ENCODE measurements at regions not wholly inside any gene's neighbourhood (a gene's known extent, or its start where the extent isn't known, plus 50 kb on each side); places are given as distances from the start of the nearest gene placed in this dataset.

- Mint-ChIP-seq H3K27ac (no peak overlapping the region), H3K27me3 (peaks cover 12% of the 10 kb centered on the region), H3K9me3 (ENCODE audit: low read depth) (no peaks in the 10 kb centered on the region), H3K4me1 (ENCODE audit: low read depth) (peaks cover 3% of the 10 kb centered on the region), H3K4me3 (ENCODE audit: low read depth) (no peak overlapping the region), H3K36me3 (ENCODE audit: insufficient read depth) (no peaks in the 10 kb centered on the region)
- no peak for TF ChIP-seq CTCF (IDR thresholded peaks at IDR 0.05; ENCODE audit: unreplicated experiment)
- DNase-seq (ENCODE audit: low spot score, unreplicated experiment): no peak
These were observed 196.6 kb upstream of the HEY2 start for GRCh38 chr6:125552819-125553218.

- TF ChIP-seq CTCF (IDR thresholded peaks at IDR 0.05; ENCODE audit: unreplicated experiment): no peak
- Mint-ChIP-seq H3K4me1 (ENCODE audit: low read depth) (peaks cover 5% of the 10 kb centered on the region), H3K27me3 (peaks cover 9% of the 10 kb centered on the region), H3K4me3 (ENCODE audit: low read depth) (no peak overlapping the region), H3K36me3 (ENCODE audit: insufficient read depth) (no peaks in the 10 kb centered on the region), H3K9me3 (ENCODE audit: low read depth) (no peaks in the 10 kb centered on the region), H3K27ac (no peak overlapping the region)
- no peak for DNase-seq (ENCODE audit: low spot score, unreplicated experiment)
These were observed 195.0 kb upstream of the HEY2 start for GRCh38 chr6:125554456-125554855.

GRCh38 chr6:125558241-125558843 lies 191.1 kb upstream of the HEY2 start:
- Mint-ChIP-seq H3K36me3 (ENCODE audit: insufficient read depth) (no peaks in the 10 kb centered on the region), H3K27ac (no peak overlapping the region)
- TF ChIP-seq CTCF (IDR thresholded peaks at IDR 0.05; ENCODE audit: unreplicated experiment): no peak

GRCh38 chr6:125558907-125559306 lies 190.5 kb upstream of the HEY2 start:
- H3K4me3 Mint-ChIP-seq (ENCODE audit: low read depth): no peak overlapping the region
- TF ChIP-seq CTCF (IDR thresholded peaks at IDR 0.05; ENCODE audit: unreplicated experiment): no peak
- no peaks in the 10 kb centered on the region for H3K36me3 Mint-ChIP-seq (ENCODE audit: insufficient read depth)
- no peak overlapping the region for H3K27ac Mint-ChIP-seq
- no peaks in the 10 kb centered on the region for H3K27me3 Mint-ChIP-seq
- DNase-seq (ENCODE audit: low spot score, unreplicated experiment): no peak
- H3K9me3 Mint-ChIP-seq (ENCODE audit: low read depth): no peaks in the 10 kb centered on the region
- H3K4me1 Mint-ChIP-seq (ENCODE audit: low read depth): peaks cover 4% of the 10 kb centered on the region

More at GRCh38 chr6:125558241-125558843, 191.1 kb upstream of the HEY2 start:
- DNase-seq (ENCODE audit: low spot score, unreplicated experiment): no peak
- no peaks in the 10 kb centered on the region for H3K9me3 Mint-ChIP-seq (ENCODE audit: low read depth)
- H3K4me1 Mint-ChIP-seq (ENCODE audit: low read depth): peaks cover 4% of the 10 kb centered on the region
- H3K27me3 Mint-ChIP-seq: no peaks in the 10 kb centered on the region
- no peak overlapping the region for H3K4me3 Mint-ChIP-seq (ENCODE audit: low read depth)

- H3K27me3 Mint-ChIP-seq: no peaks in the 10 kb centered on the region
- no peak for DNase-seq (ENCODE audit: low spot score, unreplicated experiment)
- H3K27ac Mint-ChIP-seq: no peak overlapping the region
- H3K9me3 Mint-ChIP-seq (ENCODE audit: low read depth): no peaks in the 10 kb centered on the region
- H3K4me3 Mint-ChIP-seq (ENCODE audit: low read depth): no peak overlapping the region
- H3K4me1 Mint-ChIP-seq (ENCODE audit: low read depth): peaks cover 4% of the 10 kb centered on the region
- H3K36me3 Mint-ChIP-seq (ENCODE audit: insufficient read depth): no peaks in the 10 kb centered on the region
- TF ChIP-seq CTCF (IDR thresholded peaks at IDR 0.05; ENCODE audit: unreplicated experiment): no peak
These were observed 187.3 kb upstream of the HEY2 start for GRCh38 chr6:125562156-125562555.
